CD4-positive, alpha-beta T cell (primary cell): ENCODE measurements at regions not wholly inside any gene's neighbourhood (a gene's known extent, or its start where the extent isn't known, plus 50 kb on each side); places are given as distances from the start of the nearest gene placed in this dataset.
"Not testable (repeated sequence)": the region's sequence is repeated elsewhere in the genome, so short reads cannot be mapped to it uniquely, and the experiment has no call there.

Source experiments
- ATAC-seq: fragments of 200-7000 bp; cut with Tn5 transposase; one replicate; pipeline ENCODE4 v1.10.0; 2022; ENCODE audit warnings: mild to moderate bottlenecking; ENCODE audit not compliant: poor library complexity
- CTCF ChIA-PET: fragments of 350-600 bp; sonication (Branson Sonifier 250); formaldehyde crosslinking; loops from one replicate; lab custom pipeline; 2021; ENCODE audit warnings: antibody characterized with exemption, inconsistent platforms; lab: Charles Lee
- POLR2A ChIA-PET: fragments of 350-600 bp; sonication (Branson Sonifier 250); formaldehyde crosslinking; loops from one replicate; lab custom pipeline; 2021; ENCODE audit warnings: antibody characterized with exemption, inconsistent platforms; lab: Charles Lee
- DNase-seq, 14 experiments: peaks; one replicate each; pipeline ENCODE4 v3.0.0-alpha.2; 2013 to 2020; ENCODE audit warnings: mixed read lengths in 2 of 14
- H3K27ac ChIP-seq, 2 donors: one replicate each; pipeline versions ENCODE4 v1.5.1 to v1.7.0; 2013; ENCODE audit warnings: low read length in 2 of 2, low read depth in 1 of 2, mild to moderate bottlenecking in 1 of 2
- H3K27me3 ChIP-seq, 2 experiments: 1 replicate in 1 of 2; 2 replicates in 1 of 2; pipeline versions ENCODE4 v1.6.1 to v1.7.0; 2013; ENCODE audit warnings: low read length in 2 of 2, control low read depth in 1 of 2, mild to moderate bottlenecking in 1 of 2, moderate library complexity in 1 of 2; ENCODE audit not compliant: insufficient read depth in 2 of 2, control insufficient read depth in 1 of 2
- H3K36me3 ChIP-seq: one replicate; pipeline ENCODE4 v1.6.1; 2013; ENCODE audit warnings: low read length, control low read depth; ENCODE audit not compliant: insufficient read depth
- H3K4me1 ChIP-seq: one replicate; pipeline ENCODE4 v1.6.1; 2013; ENCODE audit warnings: low read length, control low read depth; ENCODE audit not compliant: insufficient read depth
- H3K4me3 ChIP-seq: one replicate; pipeline ENCODE4 v1.5.1; 2013; ENCODE audit warnings: mild to moderate bottlenecking, low read length, moderate library complexity
- H3K9me3 ChIP-seq, 2 experiments: 1 replicate in 1 of 2; 2 replicates in 1 of 2; pipeline versions ENCODE4 v1.6.1 to v1.7.0; 2013; ENCODE audit warnings: low read length in 2 of 2, mild to moderate bottlenecking in 2 of 2, control low read depth in 1 of 2, moderate library complexity in 1 of 2; ENCODE audit not compliant: control insufficient read depth in 1 of 2, insufficient read depth in 1 of 2
- H3K27ac Mint-ChIP-seq: one replicate; pipeline ENCODE4 v1.8.0; 2020; ENCODE audit warnings: mixed read lengths
- H3K27me3 Mint-ChIP-seq: one replicate; pipeline ENCODE4 v1.8.0; 2021; ENCODE audit warnings: mixed read lengths
- H3K36me3 Mint-ChIP-seq: one replicate; pipeline ENCODE4 v1.8.0; 2021; ENCODE audit warnings: low read depth, mixed read lengths
- H3K4me1 Mint-ChIP-seq: one replicate; pipeline ENCODE4 v1.8.0; 2021; ENCODE audit warnings: low read depth, mixed read lengths
- H3K4me3 Mint-ChIP-seq: one replicate; pipeline ENCODE4 v1.8.0; 2020; ENCODE audit warnings: mild to moderate bottlenecking, mixed read lengths
- H3K9me3 Mint-ChIP-seq: one replicate; pipeline ENCODE4 v1.8.0; 2020; ENCODE audit warnings: mixed read lengths
- CTCF ChIP-seq: fragments of 200-600 bp; IDR thresholded peaks from one replicate; pipeline ENCODE4 v1.8.0; 2022; ENCODE audit warnings: antibody characterized with exemption, mild to moderate bottlenecking
- intact Hi-C, 2 experiments: fragments of 100-400 bp; cut with DNase I in 1 of 2; cut with micrococcal nuclease in 1 of 2; formaldehyde crosslinking; loops; one replicate each; pipeline versions ENCODE4 v1.15.1 to v1.9.0; 2023 to 2025; cut with DNase I, micrococcal nuclease

- H3K4me3 ChIP-seq: no peak overlapping the region
- ATAC-seq: no peak
- H3K9me3 ChIP-seq: no peaks in the 10 kb centered on the region
Observed at GRCh38 chr16:25605381-25605780, 86.4 kb upstream of the HS3ST4 start.

DNA sequence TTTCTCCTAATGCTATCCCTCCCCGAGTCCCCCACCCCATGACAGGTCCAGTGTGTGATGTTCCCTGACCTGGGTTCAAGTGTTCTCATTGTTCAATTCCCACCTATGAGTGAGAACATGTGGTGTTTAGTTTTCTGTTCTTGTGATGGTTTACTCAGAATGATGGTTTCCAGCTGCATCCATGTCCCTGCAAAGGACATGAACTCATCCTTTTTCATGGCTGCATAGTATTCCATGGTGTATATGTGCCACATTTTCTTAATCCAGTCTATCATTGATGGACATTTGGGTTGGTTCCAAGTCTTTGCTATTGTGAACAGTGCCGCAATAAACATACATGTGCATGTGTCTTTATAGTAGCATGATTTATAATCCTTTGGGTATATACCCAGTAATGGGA, 90.5 kb upstream of the HS3ST4 start:
- H3K4me3 Mint-ChIP-seq, H3K27ac ChIP-seq, CTCF ChIA-PET, H3K4me1 Mint-ChIP-seq, POLR2A ChIA-PET, ATAC-seq, H3K9me3 Mint-ChIP-seq, H3K36me3 Mint-ChIP-seq, intact Hi-C loops, DNase-seq, H3K9me3 ChIP-seq, H3K36me3 ChIP-seq, H3K4me1 ChIP-seq, H3K27me3 ChIP-seq, H3K4me3 ChIP-seq, H3K27ac Mint-ChIP-seq, H3K27me3 Mint-ChIP-seq: not testable (repeated sequence)

More at GRCh38 chr16:25605381-25605780, 86.4 kb upstream of the HS3ST4 start:
- no peak for DNase-seq
- TF ChIP-seq CTCF: no peak
- Mint-ChIP-seq H3K36me3 (no peaks in the 10 kb centered on the region), H3K27ac (no peak overlapping the region), H3K9me3 (peaks cover 4% of the 10 kb centered on the region), H3K4me3 (no peak overlapping the region), H3K4me1 (no peaks in the 10 kb centered on the region), H3K27me3 (peaks cover 11% of the 10 kb centered on the region)
- ChIA-PET POLR2A (no interaction called here), CTCF (no interaction called here)
- no peaks in the 10 kb centered on the region for H3K36me3 ChIP-seq
- intact Hi-C loops: no loop called here
- no peak overlapping the region for H3K27ac ChIP-seq
- no peaks in the 10 kb centered on the region for H3K27me3 ChIP-seq
- H3K4me1 ChIP-seq: no peaks in the 10 kb centered on the region

- Mint-ChIP-seq H3K36me3 (no peaks in the 10 kb centered on the region), H3K27ac (no peak overlapping the region), H3K4me1 (no peaks in the 10 kb centered on the region), H3K9me3 (no peaks in the 10 kb centered on the region), H3K4me3 (no peak overlapping the region), H3K27me3 (peaks cover under 1% of the 10 kb centered on the region)
- ATAC-seq: no peak
- peaks cover 0 to 3% of the 10 kb centered on the region in 2 experiments for H3K27me3 ChIP-seq
- intact Hi-C loops: no loop called here
- no peaks in the 10 kb centered on the region for H3K36me3 ChIP-seq
- ChIA-PET POLR2A (no interaction called here), CTCF (no interaction called here)
- no peak overlapping the region for H3K4me3 ChIP-seq
- no peak overlapping the region for H3K27ac ChIP-seq
- peaks cover 0 to 3% of the 10 kb centered on the region in 2 experiments for H3K9me3 ChIP-seq
- H3K4me1 ChIP-seq: no peaks in the 10 kb centered on the region
- no peak for DNase-seq
- no peak for TF ChIP-seq CTCF
Observed at GRCh38 chr16:25596194-25596593, 95.6 kb upstream of the HS3ST4 start.

GRCh38 chr16:25593260-25593659, 98.5 kb upstream of the HS3ST4 start:
- H3K27me3 ChIP-seq: peaks cover 0 to 3% of the 10 kb centered on the region in 2 experiments
- H3K36me3 ChIP-seq: no peaks in the 10 kb centered on the region
- H3K36me3 Mint-ChIP-seq: no peaks in the 10 kb centered on the region
- no peaks in the 10 kb centered on the region for H3K4me1 ChIP-seq
- no peak for TF ChIP-seq CTCF
- intact Hi-C loops: no loop called here
- H3K27ac ChIP-seq: no peak overlapping the region
- ChIA-PET CTCF (no interaction called here), POLR2A (no interaction called here)
- no peak for ATAC-seq
- H3K4me1 Mint-ChIP-seq: no peaks in the 10 kb centered on the region
- H3K27me3 Mint-ChIP-seq: peaks cover 16% of the 10 kb centered on the region
- no peak for DNase-seq
- H3K4me3 Mint-ChIP-seq: no peak overlapping the region
- peaks cover 0 to 3% of the 10 kb centered on the region in 2 experiments for H3K9me3 ChIP-seq
- H3K27ac Mint-ChIP-seq: no peak overlapping the region
- H3K4me3 ChIP-seq: no peak overlapping the region
- no peaks in the 10 kb centered on the region for H3K9me3 Mint-ChIP-seq
